ENCODE measurements at regions not wholly inside any gene's neighbourhood (a gene's known extent, or its start where the extent isn't known, plus 50 kb on each side); places are given as distances from the start of the nearest gene placed in this dataset.
"Not testable (repeated sequence)": the region's sequence is repeated elsewhere in the genome, so short reads cannot be mapped to it uniquely, and the experiment has no call there.

- TF ChIP-seq POLR2A (IDR thresholded peaks at IDR 0.05; ENCODE audit: low read depth, low read length); CTCF (conservative IDR thresholded peaks at IDR 0.05; ENCODE audit: low read depth, low read length); RAD21 (IDR thresholded peaks at IDR 0.05; ENCODE audit: low read length); MXI1 (IDR thresholded peaks at IDR 0.05; ENCODE audit: borderline replicate concordance, low read depth, low read length); MAFK (IDR thresholded peaks at IDR 0.05; ENCODE audit: low read depth, low read length); SMC3 (IDR thresholded peaks at IDR 0.05; ENCODE audit: low read depth, low read length); BHLHE40 (IDR thresholded peaks at IDR 0.05; ENCODE audit: low read depth, low read length); CEBPB (IDR thresholded peaks at IDR 0.05; ENCODE audit: low read depth, low read length); NFE2L2 (IDR thresholded peaks at IDR 0.05; ENCODE audit: low read depth, low read length): not testable (repeated sequence)
Observed at GRCh38 chr15:93918801-93919200, 312.6 kb upstream of the MCTP2 start.
